ENCODE measurements at regions not wholly inside any gene's neighbourhood (a gene's known extent, or its start where the extent isn't known, plus 50 kb on each side); places are given as distances from the start of the nearest gene placed in this dataset.

DNA sequence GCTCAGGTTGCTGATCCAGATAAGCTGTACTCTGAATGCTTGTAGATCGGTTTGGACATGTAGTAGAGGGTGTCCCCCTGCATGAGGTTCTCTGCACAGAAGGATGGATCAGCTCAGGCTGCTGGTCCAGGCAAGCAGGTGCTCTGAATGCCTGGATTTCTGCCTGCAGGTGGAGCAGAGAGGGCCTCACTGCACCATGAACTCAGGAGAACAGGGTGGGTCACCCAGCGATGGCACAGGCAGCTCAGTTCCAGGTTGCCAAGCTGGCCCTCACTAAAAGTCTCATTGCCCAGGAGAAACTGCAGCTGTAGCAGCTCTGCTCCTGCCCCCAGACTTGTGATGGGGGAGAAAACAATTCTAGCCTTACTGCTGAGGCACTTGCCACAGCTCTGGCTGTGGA, 491.8 kb downstream of the XIRP2 start:
- DNase-seq = no peak
- H3K4me3 ChIP-seq = no peak overlapping the region
- no peaks in the 10 kb centered on the region for H3K36me3 ChIP-seq
- no peaks in the 10 kb centered on the region for H3K4me1 ChIP-seq
- intact Hi-C loops (cut with DNase I) = no loop called here
- no peak overlapping the region for H3K27ac ChIP-seq
- 40% methylated on average over 1 of the region's 2 CpGs; no CpG with 5 or more reads in 1 of the 2 donors for WGBS, 2 donors
- no peaks in the 10 kb centered on the region for H3K27me3 ChIP-seq
- no peaks in the 10 kb centered on the region for H3K9me3 ChIP-seq
- TF ChIP-seq POLR2A (IDR thresholded peaks at IDR 0.05) (no peak), CTCF (IDR thresholded peaks at IDR 0.05) (no peak)

DNA sequence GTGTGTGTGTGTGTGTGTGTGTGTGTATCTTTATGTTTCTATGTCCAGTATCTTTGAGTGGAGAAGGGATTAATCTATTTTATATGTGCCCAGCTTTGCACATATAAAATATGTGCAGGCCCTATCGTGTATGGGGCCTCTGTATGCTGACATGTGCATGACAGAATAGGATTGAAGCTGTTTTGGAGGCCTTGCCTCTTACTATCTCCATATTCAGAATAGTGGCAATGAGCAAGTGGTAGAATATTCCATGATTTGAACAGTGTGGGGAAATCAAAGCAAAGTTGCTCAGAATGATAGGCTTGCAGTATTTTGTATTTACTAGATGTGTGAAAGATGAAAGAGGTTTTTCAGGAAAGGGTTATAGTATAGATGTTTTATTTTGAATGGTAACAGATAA, 480.8 kb downstream of the XIRP2 start:
- WGBS, 2 donors = 17 to 38% methylated on average over 1 of the region's 1 CpG
- no peaks in the 10 kb centered on the region for H3K36me3 ChIP-seq

GRCh38 chr2:167368371-167368770, 480.1 kb downstream of the XIRP2 start:
- H3K4me1 ChIP-seq = no peaks in the 10 kb centered on the region
- H3K36me3 ChIP-seq = no peaks in the 10 kb centered on the region
- intact Hi-C loops (cut with DNase I) = no loop called here
- TF ChIP-seq CTCF (IDR thresholded peaks at IDR 0.05) = no peak
- TF ChIP-seq POLR2A (IDR thresholded peaks at IDR 0.05) = no peak
- H3K27ac ChIP-seq = no peak overlapping the region
- WGBS, 2 donors = 69 to 89% methylated on average over 3 of the region's 3 CpGs
- H3K9me3 ChIP-seq = no peaks in the 10 kb centered on the region
- H3K4me3 ChIP-seq = no peak overlapping the region
- DNase-seq = no peak
- no peaks in the 10 kb centered on the region for H3K27me3 ChIP-seq

More for the DNA sequence above, 480.8 kb downstream of the XIRP2 start:
- Histone ChIP-seq H3K27ac (no peak overlapping the region), H3K27me3 (no peaks in the 10 kb centered on the region), H3K4me3 (no peak overlapping the region), H3K4me1 (no peaks in the 10 kb centered on the region), H3K9me3 (no peaks in the 10 kb centered on the region)
- intact Hi-C loops (cut with DNase I) = no loop called here
- TF ChIP-seq POLR2A (IDR thresholded peaks at IDR 0.05) (no peak), CTCF (IDR thresholded peaks at IDR 0.05) (no peak)
- DNase-seq = no peak

GRCh38 chr2:167365216-167365615, 476.9 kb downstream of the XIRP2 start:
- Histone ChIP-seq H3K4me1 (no peaks in the 10 kb centered on the region), H3K27me3 (no peaks in the 10 kb centered on the region), H3K36me3 (no peaks in the 10 kb centered on the region), H3K9me3 (no peaks in the 10 kb centered on the region), H3K4me3 (no peak overlapping the region), H3K27ac (no peak overlapping the region)
- intact Hi-C loops (cut with DNase I) = no loop called here
- no peak for TF ChIP-seq CTCF (IDR thresholded peaks at IDR 0.05)
- TF ChIP-seq POLR2A (IDR thresholded peaks at IDR 0.05) = no peak
- WGBS, 2 donors = 71 to 89% methylated on average over 1 of the region's 1 CpG
- DNase-seq = no peak

DNA sequence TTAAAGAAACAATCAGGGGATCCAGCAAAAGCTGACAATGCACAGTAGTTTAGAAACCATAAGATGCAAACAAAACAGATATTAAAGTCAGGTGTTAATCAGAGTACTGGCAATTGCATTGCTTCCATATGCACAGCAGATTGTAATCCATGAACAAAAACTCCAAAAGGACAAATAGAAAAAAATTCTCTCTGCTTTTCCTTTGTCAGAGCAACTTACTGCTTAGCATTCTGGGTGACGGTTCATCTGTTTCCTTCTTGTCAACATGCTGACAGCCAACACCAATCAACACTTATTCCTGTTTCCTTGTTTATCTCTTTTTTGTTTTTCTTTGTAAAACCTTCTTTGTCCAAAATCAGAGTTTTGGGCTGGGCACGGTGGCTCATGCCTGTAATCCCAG, 473.1 kb downstream of the XIRP2 start:
- intact Hi-C loops (cut with DNase I) = no loop called here
- Histone ChIP-seq H3K4me1 (no peaks in the 10 kb centered on the region), H3K27ac (no peak overlapping the region), H3K27me3 (no peaks in the 10 kb centered on the region), H3K9me3 (no peaks in the 10 kb centered on the region), H3K4me3 (no peak overlapping the region), H3K36me3 (no peaks in the 10 kb centered on the region)
- no peak for TF ChIP-seq CTCF (IDR thresholded peaks at IDR 0.05)
- TF ChIP-seq POLR2A (IDR thresholded peaks at IDR 0.05) = no peak
- WGBS, 2 donors = 0 to 39% methylated on average over 1 to 2 of the region's 2 CpGs
- DNase-seq = no peak
